Sigmoid colon (tissue), 4 donors: ENCODE measurements at regions not wholly inside any gene's neighbourhood (a gene's known extent, or its start where the extent isn't known, plus 50 kb on each side); places are given as distances from the start of the nearest gene placed in this dataset.

Experiments
- POLR2AphosphoS5 ChIP-seq, 4 donors: sonication (generic); formaldehyde crosslinking; IDR thresholded peaks; one replicate each; pipeline ENCODE4 v1.6.1; 2017; ENCODE audit warnings: antibody characterized with exemption in 4 of 4
- TF ChIP-seq, protein P1 (sequence below), 4 experiments: fragments of 450-650 bp in 3 of 4; fragments of 200-600 bp in 1 of 4; IDR thresholded peaks; one replicate each; pipeline ENCODE4 v1.5.1; 2016 to 2019; ENCODE audit warnings: antibody characterized with exemption in 4 of 4, mild to moderate bottlenecking in 3 of 4, moderate library complexity in 2 of 4

DNA sequence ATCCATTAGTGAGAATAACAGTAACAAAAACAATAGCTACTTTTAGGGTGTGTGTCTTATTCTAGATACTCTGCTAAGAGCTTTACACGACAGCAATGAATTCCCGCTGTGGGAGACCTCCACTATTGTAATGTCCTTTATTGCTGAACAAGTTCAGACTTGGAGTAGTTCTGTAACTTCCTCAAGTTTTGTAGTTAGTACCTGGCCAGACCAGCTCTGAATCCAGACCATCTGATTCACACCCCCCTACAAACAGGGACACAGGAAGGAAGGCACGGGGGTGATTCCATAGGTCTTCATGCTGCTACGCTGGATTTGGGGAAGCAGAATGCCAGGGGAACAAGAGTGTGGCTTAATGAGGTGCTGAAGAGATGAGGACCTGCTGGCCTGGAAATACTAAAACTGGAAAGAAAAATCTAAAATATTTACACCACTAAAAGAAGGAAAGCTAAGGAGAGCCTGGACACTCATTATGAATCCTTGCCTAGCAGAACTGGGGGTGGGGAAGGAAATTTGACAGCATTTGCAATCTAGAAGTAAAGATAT lies 194.6 kb upstream of the TMEM72 start:
- TF ChIP-seq, protein P1, sequence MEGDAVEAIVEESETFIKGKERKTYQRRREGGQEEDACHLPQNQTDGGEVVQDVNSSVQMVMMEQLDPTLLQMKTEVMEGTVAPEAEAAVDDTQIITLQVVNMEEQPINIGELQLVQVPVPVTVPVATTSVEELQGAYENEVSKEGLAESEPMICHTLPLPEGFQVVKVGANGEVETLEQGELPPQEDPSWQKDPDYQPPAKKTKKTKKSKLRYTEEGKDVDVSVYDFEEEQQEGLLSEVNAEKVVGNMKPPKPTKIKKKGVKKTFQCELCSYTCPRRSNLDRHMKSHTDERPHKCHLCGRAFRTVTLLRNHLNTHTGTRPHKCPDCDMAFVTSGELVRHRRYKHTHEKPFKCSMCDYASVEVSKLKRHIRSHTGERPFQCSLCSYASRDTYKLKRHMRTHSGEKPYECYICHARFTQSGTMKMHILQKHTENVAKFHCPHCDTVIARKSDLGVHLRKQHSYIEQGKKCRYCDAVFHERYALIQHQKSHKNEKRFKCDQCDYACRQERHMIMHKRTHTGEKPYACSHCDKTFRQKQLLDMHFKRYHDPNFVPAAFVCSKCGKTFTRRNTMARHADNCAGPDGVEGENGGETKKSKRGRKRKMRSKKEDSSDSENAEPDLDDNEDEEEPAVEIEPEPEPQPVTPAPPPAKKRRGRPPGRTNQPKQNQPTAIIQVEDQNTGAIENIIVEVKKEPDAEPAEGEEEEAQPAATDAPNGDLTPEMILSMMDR (IDR thresholded peaks at IDR 0.05), result no peak
- no peak for TF ChIP-seq POLR2AphosphoS5 (IDR thresholded peaks at IDR 0.05)
